Immature natural killer cell (primary cell): ENCODE measurements at regions not wholly inside any gene's neighbourhood (a gene's known extent, or its start where the extent isn't known, plus 50 kb on each side); places are given as distances from the start of the nearest gene placed in this dataset.

Source experiments
- DNase-seq, 3 donors: peaks; one replicate each; pipeline ENCODE4 v3.0.0; 2022; ENCODE audit warnings: mixed read lengths in 1 of 3
- H3K27ac Mint-ChIP-seq, 6 donors: one replicate each; pipeline ENCODE4 v1.8.0; 2020; ENCODE audit warnings: mixed read lengths in 6 of 6, mild to moderate bottlenecking in 5 of 6, inconsistent platforms in 4 of 6, moderate library complexity in 3 of 6
- H3K27me3 Mint-ChIP-seq, 3 donors: one replicate each; pipeline ENCODE4 v1.8.0; 2020 to 2021; ENCODE audit warnings: low read depth in 3 of 3, mild to moderate bottlenecking in 3 of 3, mixed read lengths in 3 of 3, moderate library complexity in 3 of 3, inconsistent platforms in 1 of 3
- H3K36me3 Mint-ChIP-seq, 3 donors: one replicate each; pipeline ENCODE4 v1.8.0; 2020; ENCODE audit warnings: mixed read lengths in 3 of 3, inconsistent platforms in 2 of 3, mild to moderate bottlenecking in 2 of 3
- H3K4me1 Mint-ChIP-seq, 2 donors: one replicate each; pipeline ENCODE4 v1.8.0; 2020; ENCODE audit warnings: inconsistent platforms in 2 of 2, mild to moderate bottlenecking in 2 of 2, mixed read lengths in 2 of 2, moderate library complexity in 1 of 2
- H3K4me3 Mint-ChIP-seq, 5 donors: one replicate each; pipeline ENCODE4 v1.8.0; 2020; ENCODE audit warnings: mild to moderate bottlenecking in 5 of 5, mixed read lengths in 5 of 5, inconsistent platforms in 3 of 5, moderate library complexity in 3 of 5
- H3K9me3 Mint-ChIP-seq, 6 donors: one replicate each; pipeline ENCODE4 v1.8.0; 2020; ENCODE audit warnings: mild to moderate bottlenecking in 6 of 6, mixed read lengths in 6 of 6, inconsistent platforms in 4 of 6, moderate library complexity in 3 of 6

DNA sequence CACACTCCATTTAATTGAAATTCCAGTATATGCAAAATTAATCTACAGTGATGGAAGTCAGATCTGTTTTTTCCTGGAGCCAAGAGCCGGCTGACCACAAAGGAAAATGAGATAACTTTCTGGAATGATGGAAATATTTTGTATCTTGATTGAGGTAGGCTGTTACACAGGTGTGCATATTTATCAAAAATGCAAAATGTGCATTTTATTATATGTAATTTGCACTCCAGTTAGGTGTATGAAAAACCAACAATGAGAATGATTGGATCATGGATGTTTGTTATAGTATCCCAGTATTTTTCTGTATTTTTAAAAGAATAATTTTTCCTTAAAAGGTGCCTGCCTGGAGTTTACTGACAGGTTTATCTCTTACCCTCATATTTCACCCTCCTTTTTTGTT is 242.0 kb upstream of the JAG1 start:
- H3K4me1 Mint-ChIP-seq = no peaks in the 10 kb centered on the region
- no peak for DNase-seq
- H3K27me3 Mint-ChIP-seq = peaks cover 0 to 5% (median 0%) of the 10 kb centered on the region in 3 donors
- no peak overlapping the region for H3K27ac Mint-ChIP-seq
- H3K36me3 Mint-ChIP-seq = no peaks in the 10 kb centered on the region
- no peak overlapping the region for H3K4me3 Mint-ChIP-seq
- peaks cover 0 to 10% (median 1%) of the 10 kb centered on the region in 6 donors for H3K9me3 Mint-ChIP-seq

DNA sequence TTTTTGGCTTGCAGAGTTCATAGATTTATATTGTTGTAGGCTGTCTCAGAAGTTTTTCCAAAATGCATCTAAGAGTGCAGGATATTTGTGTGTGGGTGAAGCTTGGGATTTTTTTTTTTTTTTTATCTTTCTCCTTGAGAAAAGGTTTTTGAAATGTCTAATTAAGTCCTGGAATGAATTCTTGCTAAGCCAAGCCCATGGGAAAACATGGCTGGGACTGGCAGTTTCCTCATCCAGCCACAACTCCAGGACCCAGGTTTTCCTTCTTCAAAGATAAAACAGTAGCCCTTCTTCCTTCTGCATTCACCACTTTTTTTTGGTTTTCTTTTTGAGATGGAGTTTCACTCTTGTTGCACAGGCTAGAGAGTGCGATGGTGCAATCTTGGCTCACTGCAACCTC is 242.5 kb upstream of the JAG1 start:
- Mint-ChIP-seq H3K27ac (no peak overlapping the region), H3K9me3 (peaks cover 0 to 10% (median 1%) of the 10 kb centered on the region in 6 donors), H3K4me1 (no peaks in the 10 kb centered on the region), H3K27me3 (peaks cover 0 to 5% (median 0%) of the 10 kb centered on the region in 3 donors), H3K4me3 (no peak overlapping the region), H3K36me3 (no peaks in the 10 kb centered on the region)
- no peak for DNase-seq

DNA sequence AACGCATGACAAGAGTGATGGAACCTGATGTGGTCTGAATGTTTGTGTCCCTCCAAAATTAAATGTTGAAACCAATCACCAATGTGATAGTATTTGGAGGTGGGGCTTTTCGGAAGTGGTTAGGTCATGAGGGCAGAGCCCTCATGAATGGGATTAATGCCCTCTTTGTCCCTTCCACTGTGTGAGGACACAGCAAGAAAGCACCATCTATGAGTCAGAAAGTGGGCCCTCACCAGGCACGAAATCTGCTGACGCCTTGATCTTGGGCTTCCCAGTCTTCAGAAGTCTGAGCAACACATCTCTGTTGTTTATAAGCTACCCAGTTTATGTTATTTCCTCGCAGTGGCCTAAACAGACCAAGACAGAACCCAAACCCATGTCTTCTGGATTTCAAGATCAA is 244.0 kb upstream of the JAG1 start:
- H3K36me3 Mint-ChIP-seq = no peaks in the 10 kb centered on the region
- H3K27ac Mint-ChIP-seq = no peak overlapping the region
- H3K4me1 Mint-ChIP-seq = no peaks in the 10 kb centered on the region
- no peak for DNase-seq
- H3K27me3 Mint-ChIP-seq = peaks cover 0 to 4% (median 0%) of the 10 kb centered on the region in 3 donors
- peaks cover 0 to 10% (median 1%) of the 10 kb centered on the region in 6 donors for H3K9me3 Mint-ChIP-seq
- H3K4me3 Mint-ChIP-seq = no peak overlapping the region

DNA sequence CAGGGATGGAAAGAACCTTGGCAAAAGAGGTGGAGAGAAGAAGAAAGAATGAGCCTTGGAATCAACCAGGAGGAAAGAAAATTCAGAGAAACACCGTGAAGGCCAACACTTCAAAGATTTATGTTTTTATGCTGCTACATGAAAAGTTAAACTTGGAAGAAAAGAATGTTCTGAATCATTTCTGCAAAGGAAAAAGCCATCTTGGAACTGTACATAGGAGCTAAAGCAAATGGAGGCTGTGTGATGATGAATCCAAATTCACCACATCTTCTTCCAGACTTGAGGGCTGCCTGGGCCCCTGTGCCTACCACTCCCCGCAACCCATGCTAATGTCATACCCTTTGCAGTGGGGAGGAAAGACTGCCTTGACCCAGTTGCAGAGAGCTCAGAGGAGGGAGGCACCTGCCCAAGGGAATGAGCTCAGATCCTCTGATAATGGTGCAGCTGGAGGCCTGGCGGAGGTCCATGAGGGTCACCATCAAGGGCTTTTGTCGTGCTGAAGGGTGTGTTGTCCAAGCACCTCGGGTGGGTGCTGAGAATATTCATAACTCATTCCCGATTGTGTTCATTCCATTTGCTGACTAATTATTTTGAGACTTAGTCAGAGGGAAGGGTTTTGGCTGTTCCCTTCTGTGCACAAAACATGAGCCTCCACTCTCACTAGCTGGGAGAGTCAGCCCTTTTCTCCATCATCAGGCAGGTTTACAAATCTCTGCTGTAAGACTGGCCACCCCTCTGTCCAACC is 245.8 kb upstream of the JAG1 start:
- Mint-ChIP-seq H3K27ac (no peak overlapping the region), H3K9me3 (peaks cover 0 to 10% (median 3%) of the 10 kb centered on the region in 6 donors), H3K27me3 (peaks cover 0 to 4% (median 0%) of the 10 kb centered on the region in 3 donors), H3K4me1 (no peaks in the 10 kb centered on the region), H3K36me3 (no peaks in the 10 kb centered on the region), H3K4me3 (no peak overlapping the region)
- DNase-seq = no peak

DNA sequence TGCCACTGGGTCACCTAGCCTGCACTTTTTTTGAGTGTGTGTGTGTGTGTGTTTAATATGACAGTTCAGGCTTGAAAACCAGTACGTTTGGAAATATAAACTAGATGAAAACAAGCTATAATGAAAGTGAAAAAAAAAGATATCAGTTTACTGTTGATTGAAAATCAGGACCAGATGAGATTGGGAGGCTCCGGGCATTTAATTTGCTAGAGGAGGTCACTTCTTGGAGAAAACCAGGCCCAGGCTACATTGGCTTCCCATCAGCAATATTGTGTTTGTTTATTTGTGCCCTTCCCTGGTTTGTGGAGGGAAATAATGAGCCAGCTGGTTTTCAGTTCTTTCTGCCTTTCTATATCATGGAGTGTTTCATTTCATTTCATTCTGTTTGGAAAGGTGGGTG is 246.6 kb upstream of the JAG1 start:
- no peak overlapping the region for H3K4me3 Mint-ChIP-seq
- H3K27me3 Mint-ChIP-seq = peaks cover 0 to 4% (median 0%) of the 10 kb centered on the region in 3 donors
- no peaks in the 10 kb centered on the region for H3K36me3 Mint-ChIP-seq
- no peak for DNase-seq
- no peaks in the 10 kb centered on the region for H3K4me1 Mint-ChIP-seq
- peaks cover 0 to 10% (median 3%) of the 10 kb centered on the region in 6 donors for H3K9me3 Mint-ChIP-seq
- no peak overlapping the region for H3K27ac Mint-ChIP-seq

DNA sequence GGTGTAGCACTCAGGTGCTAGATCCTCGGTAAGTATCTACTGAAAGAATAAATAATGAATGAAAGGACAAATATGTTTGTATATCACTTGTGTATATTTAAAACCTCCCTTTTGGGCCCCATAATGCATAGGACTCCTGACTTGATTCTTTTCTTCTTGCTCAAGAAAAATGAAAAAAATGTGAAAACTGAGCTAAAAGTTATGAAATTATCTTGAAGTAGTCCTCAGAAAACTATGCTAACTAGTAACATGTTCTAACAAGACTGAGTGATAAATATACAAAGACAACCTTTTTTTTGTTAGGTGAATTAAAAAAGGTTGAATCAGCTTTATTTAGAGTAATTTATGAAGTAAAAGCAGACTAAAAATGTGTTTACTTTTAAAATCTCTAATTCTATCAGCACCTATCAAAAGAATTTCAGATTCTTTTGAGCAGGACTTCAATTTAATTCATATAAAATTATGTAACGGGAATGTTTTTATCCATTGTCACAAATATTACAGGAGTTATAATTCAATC is 247.8 kb upstream of the JAG1 start:
- no peak overlapping the region for H3K4me3 Mint-ChIP-seq
- no peaks in the 10 kb centered on the region for H3K36me3 Mint-ChIP-seq
- H3K27ac Mint-ChIP-seq = no peak overlapping the region
- peaks cover 0 to 10% (median 3%) of the 10 kb centered on the region in 6 donors for H3K9me3 Mint-ChIP-seq
- H3K4me1 Mint-ChIP-seq = no peaks in the 10 kb centered on the region
- DNase-seq = no peak
- no peaks in the 10 kb centered on the region for H3K27me3 Mint-ChIP-seq

DNA sequence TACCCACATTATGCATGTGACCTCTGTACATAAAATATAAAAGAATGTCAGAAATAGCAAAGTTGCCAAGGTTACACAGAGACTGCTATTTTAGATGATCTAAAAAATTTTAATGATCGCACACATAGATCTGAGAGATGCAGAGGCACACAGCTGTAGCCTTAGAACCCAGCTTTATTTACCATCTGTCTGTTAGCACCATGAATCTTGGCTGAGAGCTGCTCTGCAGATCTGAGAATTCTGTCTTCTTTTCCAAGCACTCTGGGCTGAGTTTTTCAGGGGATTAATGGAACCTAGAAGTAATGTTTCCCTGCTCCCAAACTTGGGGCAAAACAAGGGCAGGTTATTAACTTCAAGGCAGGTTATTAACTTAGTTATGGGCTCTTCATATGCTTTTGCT is 248.7 kb upstream of the JAG1 start:
- Mint-ChIP-seq H3K9me3 (peaks cover 0 to 3% (median 2%) of the 10 kb centered on the region in 6 donors), H3K4me1 (no peaks in the 10 kb centered on the region), H3K4me3 (no peak overlapping the region), H3K27ac (no peak overlapping the region), H3K27me3 (no peaks in the 10 kb centered on the region), H3K36me3 (no peaks in the 10 kb centered on the region)
- DNase-seq = no peak

DNA sequence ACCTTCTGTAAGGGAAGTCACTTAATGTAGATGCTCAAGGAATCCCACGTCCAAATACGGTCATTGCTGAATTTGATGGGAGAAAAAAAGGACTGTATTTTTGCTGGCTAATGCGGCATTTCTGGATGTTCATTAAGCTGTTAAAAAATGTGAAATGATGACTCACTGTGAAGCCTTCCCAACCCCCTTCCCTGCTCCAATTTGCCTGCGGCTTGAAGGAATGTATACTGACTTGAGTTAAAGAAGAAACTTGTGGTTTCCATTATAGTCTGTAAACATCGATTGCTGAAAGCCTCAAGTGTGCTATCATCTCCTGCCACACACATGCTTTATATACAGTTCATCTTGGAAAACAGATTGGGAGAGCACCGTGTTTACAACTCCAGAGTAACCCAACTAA is 249.1 kb upstream of the JAG1 start:
- Mint-ChIP-seq H3K27ac (no peak overlapping the region), H3K27me3 (no peaks in the 10 kb centered on the region), H3K4me1 (no peaks in the 10 kb centered on the region), H3K4me3 (no peak overlapping the region), H3K9me3 (peaks cover 0 to 3% (median under 1%) of the 10 kb centered on the region in 6 donors), H3K36me3 (no peaks in the 10 kb centered on the region)
- DNase-seq = no peak

DNA sequence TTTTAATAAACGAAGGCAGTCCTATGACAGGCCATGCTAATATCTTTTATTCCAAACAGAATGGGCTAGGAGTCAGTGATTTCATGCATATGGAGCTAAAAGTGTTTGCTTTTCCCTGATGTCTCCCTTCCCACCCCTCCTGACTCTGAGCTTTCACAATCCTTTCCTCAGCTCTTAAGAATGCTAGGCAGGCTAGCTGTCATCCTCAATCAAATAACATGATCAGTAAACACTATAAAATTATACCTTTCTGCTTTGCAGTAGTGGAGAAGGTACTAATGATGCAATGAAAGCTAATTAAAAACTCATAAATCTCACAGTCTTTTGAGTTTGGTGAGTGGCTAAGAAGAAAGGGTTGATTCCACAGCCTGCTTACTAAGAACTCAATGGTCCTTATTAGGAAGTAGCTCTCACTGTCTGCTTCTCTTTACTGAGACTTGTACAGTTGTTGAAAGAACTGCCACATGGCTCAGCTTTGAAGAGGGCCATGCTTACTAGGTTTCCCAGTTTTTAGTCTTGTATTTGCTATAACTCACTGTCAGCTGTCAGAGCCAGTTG is 250.9 kb upstream of the JAG1 start:
- H3K4me3 Mint-ChIP-seq = no peak overlapping the region

DNA sequence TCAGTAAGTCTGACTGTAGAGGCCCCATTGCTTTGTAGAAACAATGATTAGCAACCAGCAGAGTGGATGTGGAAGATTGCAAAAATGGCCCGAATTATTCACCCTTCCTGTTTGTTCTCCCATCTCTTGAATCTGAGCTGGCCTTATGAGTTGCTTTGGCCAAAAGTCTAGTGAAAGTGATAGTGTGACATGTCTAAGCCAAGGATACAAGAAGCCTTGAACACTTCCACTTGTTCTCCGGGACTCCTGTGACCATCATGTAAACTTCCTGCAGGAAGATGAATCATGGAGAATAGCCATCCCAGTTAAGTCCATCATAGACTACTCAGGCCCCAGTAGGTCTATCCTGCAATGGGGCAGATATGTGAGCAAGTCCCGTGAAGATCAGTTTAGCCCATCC is 252.0 kb upstream of the JAG1 start:
- no peaks in the 10 kb centered on the region for H3K36me3 Mint-ChIP-seq
- no peak for DNase-seq
- H3K4me3 Mint-ChIP-seq = no peak overlapping the region
- H3K27me3 Mint-ChIP-seq = peaks cover 0 to 2% (median 2%) of the 10 kb centered on the region in 3 donors
- peaks cover 0 to 1% (median 0%) of the 10 kb centered on the region in 6 donors for H3K9me3 Mint-ChIP-seq
- H3K27ac Mint-ChIP-seq = no peak overlapping the region
- no peaks in the 10 kb centered on the region for H3K4me1 Mint-ChIP-seq

More for the DNA sequence above, 250.9 kb upstream of the JAG1 start:
- H3K4me1 Mint-ChIP-seq = no peaks in the 10 kb centered on the region
- peaks cover 0 to 2% (median 0%) of the 10 kb centered on the region in 3 donors for H3K27me3 Mint-ChIP-seq
- H3K36me3 Mint-ChIP-seq = no peaks in the 10 kb centered on the region
- DNase-seq = no peak
- no peak overlapping the region for H3K27ac Mint-ChIP-seq
- H3K9me3 Mint-ChIP-seq = peaks cover 0 to 1% (median under 1%) of the 10 kb centered on the region in 6 donors

DNA sequence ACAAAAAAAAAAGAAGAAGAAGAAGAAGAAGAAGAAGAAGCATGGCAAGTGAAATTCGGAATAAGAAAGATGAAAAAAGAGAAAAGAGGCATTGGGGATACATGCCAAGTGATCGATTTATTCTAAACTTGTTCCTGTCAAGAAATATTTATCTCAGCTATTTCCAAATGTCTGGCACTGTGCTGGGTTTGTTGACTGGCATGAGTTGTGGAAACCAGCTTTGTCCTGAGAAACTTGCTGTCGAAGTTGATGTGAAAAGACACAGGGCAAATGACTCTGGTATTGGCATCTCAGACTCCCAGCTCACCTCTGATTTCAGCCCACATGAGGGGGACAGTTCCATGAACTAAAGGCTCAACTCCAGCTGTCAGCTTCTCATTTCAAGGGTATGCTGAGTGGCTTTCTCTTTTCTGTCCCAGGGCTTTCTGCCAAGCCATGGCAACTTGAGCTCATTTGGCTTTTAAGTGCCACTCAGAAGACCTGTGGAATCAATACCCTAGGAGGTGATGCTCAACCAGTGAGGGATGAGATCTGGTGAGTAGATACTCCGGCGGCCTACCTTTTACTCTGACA is 253.3 kb upstream of the JAG1 start:
- peaks cover 0 to 2% (median 2%) of the 10 kb centered on the region in 3 donors for H3K27me3 Mint-ChIP-seq
- no peak for DNase-seq
- H3K27ac Mint-ChIP-seq = no peak overlapping the region
- H3K36me3 Mint-ChIP-seq = no peaks in the 10 kb centered on the region
- H3K4me1 Mint-ChIP-seq = no peaks in the 10 kb centered on the region
- no peak overlapping the region for H3K4me3 Mint-ChIP-seq
- H3K9me3 Mint-ChIP-seq = peaks cover 0 to 8% (median 2%) of the 10 kb centered on the region in 6 donors

DNA sequence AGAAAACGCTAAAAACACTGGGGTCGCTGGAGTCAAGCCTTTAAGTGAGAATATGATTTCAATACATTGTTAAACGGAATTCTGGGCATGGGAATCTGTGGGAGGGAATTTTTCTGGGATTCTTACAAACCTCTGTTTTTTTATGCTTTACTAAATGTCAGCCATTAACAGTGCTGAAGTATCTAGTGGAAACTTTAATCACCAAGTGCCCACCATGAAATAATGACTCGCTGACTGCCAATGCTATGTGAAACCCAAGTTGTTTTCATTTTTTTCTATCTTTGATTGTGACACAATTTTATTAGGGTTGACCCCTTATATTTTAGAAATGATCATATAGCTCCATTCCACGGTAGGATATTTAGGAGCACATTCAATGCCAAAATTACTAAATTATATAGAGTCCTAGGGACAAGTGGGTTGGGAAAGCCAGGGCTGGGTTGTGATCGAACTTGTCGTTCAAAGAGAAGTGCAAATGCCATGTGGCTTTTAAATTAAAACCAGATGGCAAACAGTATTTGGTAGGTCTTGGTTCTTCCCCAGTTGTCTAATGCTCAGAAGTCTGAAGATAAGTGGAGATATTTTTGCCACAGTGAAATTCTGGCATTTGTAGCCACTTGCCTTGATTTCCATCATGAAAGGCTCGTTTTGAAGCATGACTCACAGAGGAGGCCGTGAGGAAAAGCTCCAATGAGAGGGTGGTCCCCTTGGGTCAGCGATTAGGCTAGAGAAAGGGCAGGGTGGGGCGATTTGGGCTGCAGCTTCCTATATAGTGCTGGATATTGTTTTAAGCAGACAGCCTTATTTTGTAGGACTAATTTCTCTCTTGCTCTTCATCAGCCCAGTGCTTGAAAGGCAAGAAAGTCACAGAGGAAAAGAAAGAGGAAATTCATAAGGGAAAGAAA is 254.4 kb upstream of the JAG1 start:
- DNase-seq = no peak
- no peak overlapping the region for H3K27ac Mint-ChIP-seq
- no peaks in the 10 kb centered on the region for H3K36me3 Mint-ChIP-seq

DNA sequence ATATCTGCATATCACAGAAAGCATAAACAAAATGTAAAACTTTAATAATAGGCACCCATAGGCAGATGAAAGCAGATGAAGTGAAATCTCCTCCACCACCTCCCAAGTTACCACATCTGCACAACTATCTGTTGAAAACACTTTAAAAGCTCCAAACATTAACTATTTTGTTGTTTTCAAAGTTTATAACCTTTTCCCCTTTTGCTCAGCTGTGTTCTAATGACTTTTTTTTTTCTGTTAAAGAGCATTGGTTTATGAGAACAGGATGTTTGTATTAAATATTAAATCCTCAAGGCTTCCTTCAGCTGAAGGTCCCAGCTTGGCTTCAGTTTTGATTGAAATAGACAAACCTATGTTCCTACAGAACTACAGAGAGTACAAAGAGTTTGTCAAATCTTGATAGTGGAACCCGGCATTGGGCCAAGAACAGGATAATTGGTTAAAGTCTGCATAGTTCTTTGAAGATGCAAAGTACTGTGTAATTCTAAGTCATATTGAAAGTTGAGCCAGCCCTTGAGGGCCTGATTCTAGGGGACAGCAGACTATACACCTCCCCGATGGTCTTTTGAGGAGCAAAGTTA is 255.1 kb upstream of the JAG1 start:
- Mint-ChIP-seq H3K4me3 (no peak overlapping the region), H3K4me1 (no peaks in the 10 kb centered on the region), H3K27me3 (peaks cover 0 to 2% (median 2%) of the 10 kb centered on the region in 3 donors), H3K9me3 (peaks cover 0 to 8% (median 2%) of the 10 kb centered on the region in 6 donors), H3K27ac (no peak overlapping the region), H3K36me3 (no peaks in the 10 kb centered on the region)
- DNase-seq = no peak

More for the DNA sequence above, 254.4 kb upstream of the JAG1 start:
- Mint-ChIP-seq H3K4me1 (no peaks in the 10 kb centered on the region), H3K9me3 (peaks cover 0 to 8% (median 3%) of the 10 kb centered on the region in 6 donors), H3K27me3 (peaks cover 0 to 2% (median 2%) of the 10 kb centered on the region in 3 donors), H3K4me3 (no peak overlapping the region)
